Pancreas (tissue), 10 donors: ENCODE measurements at regions not wholly inside any gene's neighbourhood (a gene's known extent, or its start where the extent isn't known, plus 50 kb on each side); places are given as distances from the start of the nearest gene placed in this dataset.
A peak's percentile ranks its signal among the peaks of the same experiment; 100 is the strongest.

ENCODE experiments used
- ATAC-seq, 4 donors: fragments of 200-7000 bp; cut with Tn5 transposase; one replicate each; pipeline versions ENCODE4 v1.8.0 to v1.9.1; 2020; ENCODE audit warnings: mild to moderate bottlenecking in 4 of 4, moderate library complexity in 4 of 4
- DNase-seq, 6 donors: peaks; one replicate each; pipeline ENCODE4 v3.0.0-alpha.2; 2020
- FAIRE-seq: peaks from 2 replicates; lab custom pipeline; 2012; peaks lifted over from hg19 to GRCh38; lab: Jason Lieb, UNC
- H3K27ac ChIP-seq, 4 donors: fragments of 200-600 bp; sonication (generic); 1 replicate in 3 of 4; 2 replicates in 1 of 4; pipeline versions ENCODE4 v1.5.0 to v1.8.0; 2020
- H3K27me3 ChIP-seq, 4 donors: fragments of 200-600 bp; one replicate each; pipeline ENCODE4 v1.8.0; 2021
- H3K36me3 ChIP-seq, 3 donors: fragments of 200-600 bp; sonication (generic) in 1 of 3; one replicate each; pipeline versions ENCODE4 v1.5.0 to v1.8.0; 2020 to 2021
- H3K4me1 ChIP-seq, 3 donors: fragments of 200-600 bp; one replicate each; pipeline ENCODE4 v1.8.0; 2021
- H3K4me3 ChIP-seq, 4 donors: fragments of 200-600 bp; sonication (generic) in 2 of 4; one replicate each; pipeline versions ENCODE4 v1.5.0 to v1.8.0; 2020 to 2021
- H3K9me3 ChIP-seq, 4 donors: fragments of 200-600 bp; one replicate each; pipeline ENCODE4 v1.8.0; 2021
- WGBS, 2 donors: extraction: QIAGEN DNeasy Blood & Tissue Kit; methylation state at CpG; one replicate each; pipeline ENCODE4 v1.1.7; 2013; 5-methylcytosine and 5-hydroxymethylcytosine counted together
- intact Hi-C, 3 donors: fragments of 100-400 bp; cut with DNase I; formaldehyde crosslinking; loops; one replicate each; pipeline versions ENCODE4 v1.11.1 to v1.14.2; 2022
- TF ChIP-seq, protein P1 (sequence below), 4 donors: fragments of 200-600 bp; sonication (generic) in 3 of 4; IDR thresholded peaks; one replicate each; pipeline versions ENCODE4 v1.5.0 to v1.8.0; 2021; ENCODE audit warnings: antibody characterized with exemption in 4 of 4
- donor health status: healthy with polysubstance abuse.
- donor health status: DM: no; HTN: no; CAD: no; lungs with moderate emphysema.
- donor health status: DM: no; HTN: no; CAD: no.
- donor health status: control.
- donor health status: control.
- donor health status: Bipolar disorder and iron deficiency.
- donor health status: DM: yes; HTN: yes; CAD: no.
- donor health status: DM: no; HTN: no; CAD: no.
- donor health status: DM: no; HTN: no; CAD: no.
- donor health status: DM: yes; HTN: yes; CAD: no.

GRCh38 chr2:215532844-215533243 lies 97.0 kb upstream of the FN1 start:
- DNase-seq (no peak), ATAC-seq (no peak), FAIRE-seq (no peak)
- Histone ChIP-seq H3K9me3 (no peaks in the 10 kb centered on the region), H3K4me1 (no peaks in the 10 kb centered on the region), H3K36me3 (no peaks in the 10 kb centered on the region), H3K27me3 (no peaks in the 10 kb centered on the region), H3K27ac (no peak overlapping the region), H3K4me3 (no peak overlapping the region)
- TF ChIP-seq, protein P1, sequence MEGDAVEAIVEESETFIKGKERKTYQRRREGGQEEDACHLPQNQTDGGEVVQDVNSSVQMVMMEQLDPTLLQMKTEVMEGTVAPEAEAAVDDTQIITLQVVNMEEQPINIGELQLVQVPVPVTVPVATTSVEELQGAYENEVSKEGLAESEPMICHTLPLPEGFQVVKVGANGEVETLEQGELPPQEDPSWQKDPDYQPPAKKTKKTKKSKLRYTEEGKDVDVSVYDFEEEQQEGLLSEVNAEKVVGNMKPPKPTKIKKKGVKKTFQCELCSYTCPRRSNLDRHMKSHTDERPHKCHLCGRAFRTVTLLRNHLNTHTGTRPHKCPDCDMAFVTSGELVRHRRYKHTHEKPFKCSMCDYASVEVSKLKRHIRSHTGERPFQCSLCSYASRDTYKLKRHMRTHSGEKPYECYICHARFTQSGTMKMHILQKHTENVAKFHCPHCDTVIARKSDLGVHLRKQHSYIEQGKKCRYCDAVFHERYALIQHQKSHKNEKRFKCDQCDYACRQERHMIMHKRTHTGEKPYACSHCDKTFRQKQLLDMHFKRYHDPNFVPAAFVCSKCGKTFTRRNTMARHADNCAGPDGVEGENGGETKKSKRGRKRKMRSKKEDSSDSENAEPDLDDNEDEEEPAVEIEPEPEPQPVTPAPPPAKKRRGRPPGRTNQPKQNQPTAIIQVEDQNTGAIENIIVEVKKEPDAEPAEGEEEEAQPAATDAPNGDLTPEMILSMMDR (IDR thresholded peaks at IDR 0.05), result no peak
- 62 to 71% methylated on average over 2 of the region's 2 CpGs for WGBS, 2 donors
- intact Hi-C loops, result no loop called here

- ATAC-seq (peak in 1 of 4 donors; percentile 34), DNase-seq (no peak), FAIRE-seq (no peak)
- WGBS, 2 donors, result 15 to 16% methylated on average over 5 of the region's 5 CpGs
- intact Hi-C loops, result no loop called here
- TF ChIP-seq, protein P1 (IDR thresholded peaks at IDR 0.05), result no peak
- Histone ChIP-seq H3K4me1 (no peaks in the 10 kb centered on the region), H3K27me3 (no peaks in the 10 kb centered on the region), H3K9me3 (no peaks in the 10 kb centered on the region), H3K27ac (peak overlapping the region in 1 of 4 donors; percentile 0), H3K4me3 (no peak overlapping the region), H3K36me3 (no peaks in the 10 kb centered on the region)
These were observed 95.4 kb upstream of the FN1 start for GRCh38 chr2:215531284-215531683.

- TF ChIP-seq, protein P1 (IDR thresholded peaks at IDR 0.05), result no peak
- WGBS, 2 donors, result 48 to 56% methylated on average over 4 of the region's 4 CpGs
- no peaks in the 10 kb centered on the region for H3K9me3 ChIP-seq
- no peaks in the 10 kb centered on the region for H3K4me1 ChIP-seq
- no peaks in the 10 kb centered on the region for H3K27me3 ChIP-seq
- peak overlapping the region in 1 of 4 donors; percentile 0 for H3K27ac ChIP-seq
- DNase-seq (no peak), FAIRE-seq (no peak), ATAC-seq (no peak)
- H3K36me3 ChIP-seq, result no peaks in the 10 kb centered on the region
- H3K4me3 ChIP-seq, result no peak overlapping the region
- intact Hi-C loops, result no loop called here
These were observed 94.5 kb upstream of the FN1 start for GRCh38 chr2:215530191-215530968.

DNA sequence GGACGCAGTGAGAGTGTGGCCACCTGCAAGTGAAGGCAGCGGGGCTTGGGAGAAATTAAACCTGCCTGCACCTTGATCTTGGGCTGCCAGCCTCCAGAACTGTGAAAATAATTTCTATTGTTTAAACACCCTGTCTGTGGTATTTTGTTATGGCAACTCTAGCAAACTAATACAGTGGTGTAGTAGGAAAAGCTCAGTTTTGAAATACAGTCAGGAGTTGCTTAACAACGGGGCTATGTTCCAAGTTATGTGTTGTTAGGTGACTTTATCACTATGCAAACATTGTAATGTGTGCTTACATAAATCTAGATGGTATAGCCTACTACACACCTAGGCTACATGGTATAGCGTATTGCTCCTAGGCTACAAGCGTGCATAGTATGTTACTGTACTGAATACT lies 93.4 kb upstream of the FN1 start:
- no peak for FAIRE-seq
- intact Hi-C loops, result no loop called here
- Histone ChIP-seq H3K4me1 (no peaks in the 10 kb centered on the region), H3K36me3 (no peaks in the 10 kb centered on the region), H3K9me3 (no peaks in the 10 kb centered on the region), H3K4me3 (no peak overlapping the region), H3K27me3 (no peaks in the 10 kb centered on the region), H3K27ac (no peak overlapping the region)
- WGBS, 2 donors, result 63 to 69% methylated on average over 5 of the region's 5 CpGs
- DNase-seq, result no peak
- ATAC-seq, result no peak
- TF ChIP-seq, protein P1 (IDR thresholded peaks at IDR 0.05), result no peak

DNA sequence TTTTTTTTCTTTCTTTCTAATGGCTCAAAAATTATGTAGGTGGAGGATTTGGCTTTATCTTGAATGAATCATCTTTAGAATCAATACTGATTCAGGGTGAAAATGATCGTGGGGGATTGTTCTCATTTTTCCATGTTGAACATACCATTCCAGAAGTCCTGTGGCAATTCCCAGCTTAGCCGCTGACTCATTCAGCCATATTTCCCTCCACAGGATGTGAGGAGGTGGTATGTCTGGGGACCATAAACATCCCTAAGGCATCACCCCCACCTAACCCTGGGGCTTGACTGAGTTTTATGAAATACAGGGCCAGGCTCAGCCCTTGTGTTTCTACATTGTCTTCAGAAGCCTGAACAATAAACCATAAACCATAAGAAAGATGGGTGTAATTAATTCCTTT lies 92.7 kb upstream of the FN1 start:
- Histone ChIP-seq H3K9me3 (no peaks in the 10 kb centered on the region), H3K36me3 (no peaks in the 10 kb centered on the region), H3K27ac (no peak overlapping the region), H3K4me1 (no peaks in the 10 kb centered on the region), H3K4me3 (no peak overlapping the region), H3K27me3 (no peaks in the 10 kb centered on the region)
- FAIRE-seq, result no peak
- 75 to 88% methylated on average over 2 of the region's 2 CpGs for WGBS, 2 donors
- intact Hi-C loops, result no loop called here
- TF ChIP-seq, protein P1 (IDR thresholded peaks at IDR 0.05), result no peak
- DNase-seq, result no peak
- peak in 1 of 4 donors; percentile 29 for ATAC-seq
